GM19240 (cell line): ENCODE measurements at regions not wholly inside any gene's neighbourhood (a gene's known extent, or its start where the extent isn't known, plus 50 kb on each side); places are given as distances from the start of the nearest gene placed in this dataset.

Source experiments
- DNase-seq: peaks from one replicate; pipeline ENCODE4 v3.0.0; 2011; ENCODE audit warnings: low spot score; ENCODE audit not compliant: insufficient read length

DNA sequence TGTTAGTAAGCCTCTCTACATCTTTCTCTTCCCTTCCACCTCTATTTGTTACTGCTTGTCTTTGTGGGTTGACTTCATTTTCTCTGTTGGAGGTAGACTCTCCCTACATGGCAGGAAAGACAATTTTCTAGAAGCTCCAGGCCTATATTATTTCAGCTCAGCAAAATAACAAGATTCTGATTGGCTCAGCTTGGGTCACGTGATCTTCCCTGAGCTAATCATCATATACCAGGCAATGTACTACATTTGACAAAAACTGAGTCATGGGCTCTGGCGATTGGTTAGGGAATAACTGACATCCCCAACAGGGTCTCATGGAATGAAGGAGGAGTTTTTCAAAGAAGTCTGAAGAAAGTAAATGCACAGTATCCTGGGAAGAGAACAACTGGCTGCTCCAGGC lies 65.6 kb upstream of the NR3C1 start:
- no peak for DNase-seq

- DNase-seq = no peak
These were observed 63.1 kb upstream of the NR3C1 start for GRCh38 chr5:143466632-143467031.

DNA sequence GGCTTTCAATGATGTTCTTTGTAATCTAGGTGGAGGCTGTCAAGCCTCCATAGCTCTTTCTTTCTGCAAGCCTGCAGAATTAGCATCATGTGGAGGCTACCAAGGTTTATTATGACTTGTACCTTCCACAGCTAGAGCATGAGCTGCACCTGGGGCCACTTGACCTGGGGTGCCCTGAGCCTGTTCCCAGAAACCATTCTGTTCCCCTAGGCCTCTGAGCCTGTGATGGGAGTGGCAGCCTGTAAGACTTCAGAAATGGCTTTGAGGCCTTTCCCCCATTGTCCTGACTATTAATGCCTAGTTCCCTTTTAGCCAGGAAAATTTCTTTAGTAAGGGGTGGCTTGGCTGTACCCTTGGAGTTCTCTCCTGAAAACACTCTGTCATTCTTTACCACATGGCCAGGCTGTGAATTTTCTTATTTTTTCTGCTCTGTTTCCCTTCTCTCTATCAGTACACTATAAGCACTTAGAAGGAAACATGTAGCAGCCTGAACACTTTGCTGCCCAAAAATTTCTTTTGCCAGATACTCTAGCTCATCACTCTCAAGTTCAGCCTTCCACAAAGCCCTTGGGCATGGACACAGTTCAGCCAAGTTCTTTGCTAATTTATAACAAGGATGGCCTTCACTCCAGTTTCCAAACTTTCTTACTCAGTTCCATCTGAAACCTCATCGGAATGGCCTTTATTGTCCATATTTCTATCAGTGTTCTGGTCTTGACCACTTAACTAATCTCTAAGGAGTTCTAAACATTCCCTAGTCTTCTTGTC lies 61.4 kb upstream of the NR3C1 start:
- DNase-seq = no peak

DNA sequence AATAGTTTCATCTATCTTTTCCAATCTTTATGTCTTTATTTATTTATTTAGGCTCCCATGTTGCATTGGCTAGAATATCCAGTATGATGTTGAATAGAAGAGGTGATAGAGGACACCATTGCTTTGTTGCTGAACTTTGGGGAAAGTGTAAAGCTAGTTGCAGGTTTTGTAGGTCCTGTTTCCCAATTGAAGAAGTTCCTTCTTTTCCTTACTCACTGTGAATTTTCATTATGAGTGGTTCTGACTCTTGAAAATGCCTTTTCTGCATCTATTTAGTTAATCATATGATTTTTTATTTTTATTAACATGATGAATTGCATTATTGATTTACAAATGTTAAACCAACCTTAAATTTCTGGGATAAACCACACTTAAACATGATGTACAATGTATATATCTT lies 58.9 kb upstream of the NR3C1 start:
- DNase-seq = no peak

DNA sequence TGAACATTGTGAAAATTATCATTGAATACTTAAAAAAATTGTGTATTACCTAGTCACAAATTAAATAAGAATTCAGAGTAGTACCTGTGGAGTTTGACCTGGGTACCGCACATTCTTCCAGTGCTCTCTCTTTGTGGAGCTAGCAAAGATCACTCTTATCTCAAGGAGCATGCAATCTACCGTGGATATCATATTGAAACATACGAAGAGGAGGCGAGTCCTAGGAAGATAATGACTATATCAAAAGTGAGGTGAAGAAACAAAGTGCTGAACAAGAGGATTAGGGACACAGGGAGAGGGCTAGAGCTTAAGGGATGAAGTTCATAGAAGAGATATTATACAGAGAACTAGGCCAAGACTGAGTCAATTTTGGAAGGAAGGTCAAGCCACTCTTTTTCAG lies 55.9 kb upstream of the NR3C1 start:
- no peak for DNase-seq

- no peak for DNase-seq
These were observed 53.6 kb upstream of the NR3C1 start for GRCh38 chr5:143456952-143457547.

GRCh38 chr5:143454936-143455516 lies 51.5 kb upstream of the NR3C1 start:
- no peak for DNase-seq

GRCh38 chr5:143453720-143454119 lies 50.2 kb upstream of the NR3C1 start:
- no peak for DNase-seq
